ENCODE measurements at regions not wholly inside any gene's neighbourhood (a gene's known extent, or its start where the extent isn't known, plus 50 kb on each side); places are given as distances from the start of the nearest gene placed in this dataset.
"Not testable (repeated sequence)": the region's sequence is repeated elsewhere in the genome, so short reads cannot be mapped to it uniquely, and the experiment has no call there.

GRCh38 chr1:14273811-14274210 lies 324.7 kb upstream of the KAZN start:
- no peak for DNase-seq

GRCh38 chr1:14279891-14280290 lies 318.6 kb upstream of the KAZN start:
- not testable (repeated sequence) for DNase-seq

- DNase-seq = no peak
Measured at GRCh38 chr1:14280909-14281308, 317.6 kb upstream of the KAZN start.

- DNase-seq = no peak
Measured at GRCh38 chr1:14281412-14281811, 317.1 kb upstream of the KAZN start.

GRCh38 chr1:14282707-14283106 lies 315.8 kb upstream of the KAZN start:
- no peak for DNase-seq

GRCh38 chr1:14285238-14285637 lies 313.2 kb upstream of the KAZN start:
- DNase-seq = no peak

- DNase-seq = not testable (repeated sequence)
Measured at GRCh38 chr1:14291182-14291581, 307.3 kb upstream of the KAZN start.

GRCh38 chr1:14292520-14292919 lies 306.0 kb upstream of the KAZN start:
- no peak for DNase-seq

GRCh38 chr1:14294006-14294405 lies 304.5 kb upstream of the KAZN start:
- DNase-seq = no peak

- DNase-seq = no peak
Measured at GRCh38 chr1:14294860-14295536, 303.5 kb upstream of the KAZN start.

GRCh38 chr1:14296795-14297194 lies 301.7 kb upstream of the KAZN start:
- DNase-seq = no peak

GRCh38 chr1:14297356-14297755 lies 301.1 kb upstream of the KAZN start:
- DNase-seq = no peak

- DNase-seq = no peak
Measured at GRCh38 chr1:14298806-14299205, 299.7 kb upstream of the KAZN start.

- DNase-seq = no peak
Measured at GRCh38 chr1:14300991-14301703, 297.3 kb upstream of the KAZN start.

GRCh38 chr1:14301704-14302024 lies 296.8 kb upstream of the KAZN start:
- no peak for DNase-seq

- DNase-seq = no peak
Measured at GRCh38 chr1:14302025-14302424, 296.5 kb upstream of the KAZN start.

GRCh38 chr1:14303011-14303410 lies 295.5 kb upstream of the KAZN start:
- no peak for DNase-seq

- DNase-seq = no peak
Measured at GRCh38 chr1:14304381-14304865, 294.1 kb upstream of the KAZN start.

GRCh38 chr1:14308460-14308859 lies 290.0 kb upstream of the KAZN start:
- no peak for DNase-seq

GRCh38 chr1:14309984-14310383 lies 288.5 kb upstream of the KAZN start:
- DNase-seq = no peak

- DNase-seq = no peak
Measured at GRCh38 chr1:14310476-14310875, 288.0 kb upstream of the KAZN start.

GRCh38 chr1:14313731-14314431 lies 284.6 kb upstream of the KAZN start:
- no peak for DNase-seq

- DNase-seq = no peak
Measured at GRCh38 chr1:14318830-14319229, 279.7 kb upstream of the KAZN start.

- no peak for DNase-seq
Measured at GRCh38 chr1:14320518-14320917, 278.0 kb upstream of the KAZN start.
